Trophoblast cell (in vitro differentiated cells and primary cell): ENCODE measurements at regions not wholly inside any gene's neighbourhood (a gene's known extent, or its start where the extent isn't known, plus 50 kb on each side); places are given as distances from the start of the nearest gene placed in this dataset.

Experiments
- DNase-seq, 2 donors: peaks; one replicate each; pipeline ENCODE4 v3.0.0-alpha.2; 2016
- H2AFZ ChIP-seq: 2 replicates; pipeline ENCODE4 v1.6.1; 2013; ENCODE audit warnings: low read length, moderate library complexity, mild to moderate bottlenecking; ENCODE audit not compliant: insufficient read depth, poor library complexity
- H2AK5ac ChIP-seq: 2 replicates; pipeline ENCODE4 v1.6.1; 2013; ENCODE audit warnings: mild to moderate bottlenecking, low read length
- H2BK120ac ChIP-seq: 2 replicates; pipeline ENCODE4 v1.6.1; 2013; ENCODE audit warnings: low read length, mild to moderate bottlenecking, moderate library complexity; ENCODE audit not compliant: insufficient read depth, poor library complexity
- H2BK12ac ChIP-seq: 2 replicates; pipeline ENCODE4 v1.6.1; 2013; ENCODE audit warnings: mild to moderate bottlenecking, low read length, moderate library complexity
- H2BK5ac ChIP-seq: 2 replicates; pipeline ENCODE4 v1.6.1; 2013; ENCODE audit warnings: low read length, low read depth, moderate library complexity, mild to moderate bottlenecking; ENCODE audit not compliant: poor library complexity
- H3K14ac ChIP-seq: 2 replicates; pipeline ENCODE4 v1.6.1; 2013; ENCODE audit warnings: mild to moderate bottlenecking, low read length
- H3K18ac ChIP-seq: 2 replicates; pipeline ENCODE4 v1.6.1; 2013; ENCODE audit warnings: mild to moderate bottlenecking, low read length
- H3K23ac ChIP-seq: 2 replicates; pipeline ENCODE4 v1.6.1; 2013; ENCODE audit warnings: low read length
- H3K27ac ChIP-seq: 2 replicates; pipeline ENCODE4 v1.5.1; 2013; ENCODE audit warnings: low read depth, mild to moderate bottlenecking, inconsistent platforms, low read length, moderate library complexity
- H3K27me3 ChIP-seq: 2 replicates; pipeline ENCODE4 v1.6.1; 2013; ENCODE audit warnings: inconsistent platforms, mild to moderate bottlenecking, low read length, moderate library complexity; ENCODE audit not compliant: insufficient read depth
- H3K36me3 ChIP-seq, 2 experiments: 1 replicate in 1 of 2; 2 replicates in 1 of 2; pipeline ENCODE4 v1.6.1; 2013; ENCODE audit warnings: low read length in 2 of 2, mild to moderate bottlenecking in 2 of 2, moderate library complexity in 1 of 2; ENCODE audit not compliant: insufficient read depth in 2 of 2, control insufficient read depth in 1 of 2
- H3K4ac ChIP-seq: 2 replicates; pipeline ENCODE4 v1.6.1; 2013; ENCODE audit warnings: low read depth, mild to moderate bottlenecking, low read length, moderate library complexity
- H3K4me1 ChIP-seq, 2 experiments: 1 replicate in 1 of 2; 2 replicates in 1 of 2; pipeline ENCODE4 v1.6.1; 2013; ENCODE audit warnings: low read length in 2 of 2, mild to moderate bottlenecking in 2 of 2, moderate library complexity in 1 of 2; ENCODE audit not compliant: insufficient read depth in 2 of 2, control insufficient read depth in 1 of 2
- H3K4me2 ChIP-seq: 2 replicates; pipeline ENCODE4 v1.6.1; 2013; ENCODE audit warnings: inconsistent platforms, mild to moderate bottlenecking, low read length, moderate library complexity
- H3K4me3 ChIP-seq: 2 replicates; pipeline ENCODE4 v1.5.1; 2013; ENCODE audit warnings: mild to moderate bottlenecking, low read depth, low read length, inconsistent platforms
- H3K79me1 ChIP-seq: one replicate; pipeline ENCODE4 v1.6.1; 2013; ENCODE audit warnings: low read length
- H3K79me2 ChIP-seq: 2 replicates; pipeline ENCODE4 v1.6.1; 2013; ENCODE audit warnings: low read length, mild to moderate bottlenecking; ENCODE audit not compliant: control insufficient read depth, insufficient read depth, poor library complexity
- H3K9ac ChIP-seq: 2 replicates; pipeline ENCODE4 v1.6.1; 2013; ENCODE audit warnings: mild to moderate bottlenecking, low read length
- H3K9me3 ChIP-seq: 2 replicates; pipeline ENCODE4 v1.6.1; 2013; ENCODE audit warnings: low read depth, mild to moderate bottlenecking, control low read depth, inconsistent platforms, low read length; ENCODE audit not compliant: insufficient read depth
- H4K12ac ChIP-seq: 2 replicates; pipeline ENCODE4 v1.6.1; 2013; ENCODE audit warnings: low read depth, mild to moderate bottlenecking, low read length, moderate library complexity
- H4K8ac ChIP-seq: 2 replicates; pipeline ENCODE4 v1.6.1; 2013; ENCODE audit warnings: low read depth, mild to moderate bottlenecking, low read length, moderate library complexity
- H4K91ac ChIP-seq: one replicate; pipeline ENCODE4 v1.6.1; 2013; ENCODE audit warnings: low read depth, mild to moderate bottlenecking, low read length, moderate library complexity
- WGBS: extraction: QIAGEN DNeasy Blood & Tissue Kit; methylation state at CpG from one replicate; pipeline ENCODE4 v1.1.7; 2013; ENCODE audit warnings: missing lambda C conversion rate; ENCODE audit not compliant: insufficient read length, insufficient coverage; ENCODE audit errors: extremely low coverage; 5-methylcytosine and 5-hydroxymethylcytosine counted together

DNA sequence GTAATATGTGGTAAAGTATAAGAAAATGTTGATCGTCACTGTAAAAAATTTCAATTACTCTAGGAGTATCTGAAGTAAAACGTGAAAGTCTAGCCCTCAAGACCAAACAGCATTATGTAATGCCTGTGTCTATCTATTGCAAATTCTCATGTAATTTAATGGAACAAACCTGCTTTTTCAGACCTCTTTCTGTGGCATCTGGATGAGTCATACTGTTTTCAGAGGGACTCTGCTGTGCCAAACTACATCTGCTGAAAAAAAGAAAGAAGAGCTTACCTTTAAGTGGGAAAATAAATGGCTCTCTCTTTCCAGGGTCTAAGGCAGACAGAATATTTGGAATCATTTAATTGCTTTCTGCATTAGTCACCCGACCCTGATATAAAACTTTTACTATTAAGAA is 89.8 kb upstream of the ARMCX2 start:
- Histone ChIP-seq H3K18ac (no peak overlapping the region), H3K36me3 (no peaks in the 10 kb centered on the region), H3K4ac (no peak overlapping the region), H3K9ac (no peak overlapping the region), H3K4me3 (no peak overlapping the region), H4K8ac (no peak overlapping the region), H3K14ac (no peak overlapping the region), H2AK5ac (no peak overlapping the region), H2BK120ac (no peak overlapping the region), H2AFZ (no peak overlapping the region), H3K79me2 (no peaks in the 10 kb centered on the region), H3K4me1 (no peaks in the 10 kb centered on the region), H4K12ac (no peak overlapping the region), H3K9me3 (no peaks in the 10 kb centered on the region), H3K27ac (no peak overlapping the region), H3K23ac (no peak overlapping the region), H2BK12ac (no peak overlapping the region), H3K4me2 (no peak overlapping the region), H3K27me3 (no peaks in the 10 kb centered on the region), H4K91ac (no peak overlapping the region), H3K79me1 (no peaks in the 10 kb centered on the region), H2BK5ac (no peak overlapping the region)
- WGBS = no CpG with 5 or more reads among the region's 3 CpGs
- peak in 1 of 2 donors; percentile 27 for DNase-seq

DNA sequence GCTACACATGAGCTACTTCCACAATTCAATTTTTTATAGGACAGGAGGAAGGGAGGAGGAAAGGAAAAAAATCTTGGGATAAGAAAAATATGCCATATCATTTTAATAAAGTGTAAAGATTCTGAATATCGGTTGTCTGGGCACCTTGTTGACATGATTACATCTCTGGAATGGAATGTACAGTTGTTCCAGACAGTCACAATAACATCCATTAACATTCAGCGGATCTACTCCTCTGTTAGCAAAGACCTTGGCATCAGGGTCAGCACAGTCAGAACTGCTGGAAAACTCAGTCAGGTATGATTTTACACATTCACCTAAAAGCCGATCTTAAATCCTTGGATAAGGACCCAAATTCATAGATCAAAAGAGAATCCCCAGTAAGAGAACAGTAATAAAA is 85.4 kb upstream of the ARMCX2 start:
- Histone ChIP-seq H2BK12ac (no peak overlapping the region), H3K27me3 (no peaks in the 10 kb centered on the region), H3K27ac (no peak overlapping the region), H3K4me3 (no peak overlapping the region), H2BK5ac (no peak overlapping the region), H3K79me2 (no peaks in the 10 kb centered on the region), H4K8ac (no peak overlapping the region), H2AK5ac (no peak overlapping the region), H3K14ac (no peak overlapping the region), H3K79me1 (no peaks in the 10 kb centered on the region), H4K12ac (no peak overlapping the region), H3K4me1 (no peaks in the 10 kb centered on the region), H3K4ac (no peak overlapping the region), H2BK120ac (no peak overlapping the region), H4K91ac (no peak overlapping the region), H3K23ac (no peak overlapping the region), H3K18ac (no peak overlapping the region), H3K4me2 (no peak overlapping the region), H2AFZ (no peak overlapping the region), H3K36me3 (no peaks in the 10 kb centered on the region), H3K9me3 (no peaks in the 10 kb centered on the region), H3K9ac (no peak overlapping the region)
- no peak for DNase-seq
- WGBS = no CpG with 5 or more reads among the region's 3 CpGs

DNA sequence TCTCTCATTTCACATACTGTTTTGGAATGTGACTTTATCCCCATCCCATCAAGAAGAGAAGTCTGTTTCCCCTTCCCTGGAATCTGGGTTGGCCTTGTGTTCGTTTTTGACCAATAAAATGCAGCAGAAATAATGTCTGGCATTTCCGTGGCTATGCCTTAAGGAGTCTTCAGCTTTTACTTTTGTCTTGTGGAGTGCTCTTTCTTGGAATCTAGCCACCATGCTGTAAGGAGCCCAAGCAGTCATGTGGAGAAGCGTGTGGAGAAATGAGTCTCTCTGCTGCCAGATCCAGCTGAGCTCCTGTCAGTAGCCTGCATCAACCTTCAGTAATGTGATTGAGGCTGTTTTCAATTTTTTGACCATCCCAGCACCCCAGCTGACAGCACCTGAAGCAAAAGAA is 84.4 kb upstream of the ARMCX2 start:
- Histone ChIP-seq H3K9me3 (no peaks in the 10 kb centered on the region), H3K79me1 (no peaks in the 10 kb centered on the region), H3K23ac (no peak overlapping the region), H3K4me2 (no peak overlapping the region), H3K4ac (no peak overlapping the region), H3K36me3 (no peaks in the 10 kb centered on the region), H2BK5ac (no peak overlapping the region), H2AFZ (no peak overlapping the region), H2AK5ac (no peak overlapping the region), H3K18ac (no peak overlapping the region), H3K4me3 (no peak overlapping the region), H3K79me2 (no peaks in the 10 kb centered on the region), H4K91ac (no peak overlapping the region), H3K9ac (no peak overlapping the region), H3K27me3 (no peaks in the 10 kb centered on the region), H4K12ac (no peak overlapping the region), H2BK12ac (no peak overlapping the region), H3K14ac (no peak overlapping the region), H2BK120ac (no peak overlapping the region), H4K8ac (no peak overlapping the region), H3K4me1 (no peaks in the 10 kb centered on the region), H3K27ac (no peak overlapping the region)
- WGBS = no CpG with 5 or more reads among the region's 3 CpGs
- no peak for DNase-seq

DNA sequence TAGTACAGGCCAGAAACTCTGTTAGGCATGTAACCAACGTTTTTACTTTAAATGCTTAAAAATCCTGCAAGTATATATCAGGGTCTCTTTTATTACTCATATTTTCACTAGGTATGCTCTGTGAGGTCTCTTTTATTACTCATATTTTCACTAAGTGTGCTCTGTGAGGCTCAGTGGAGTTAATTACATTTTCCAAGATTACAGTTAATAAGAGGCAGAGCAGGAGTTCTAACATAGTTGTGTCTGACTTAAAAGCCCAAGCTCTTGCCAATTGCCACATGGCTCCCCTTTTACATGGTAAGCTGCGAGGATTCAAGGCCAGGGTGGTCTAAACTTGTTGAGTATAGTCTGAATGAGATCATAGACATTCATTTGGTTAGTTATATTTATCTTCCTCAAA is 81.0 kb upstream of the ARMCX2 start:
- Histone ChIP-seq H3K9me3 (no peaks in the 10 kb centered on the region), H4K91ac (no peak overlapping the region), H3K27ac (no peak overlapping the region), H4K8ac (no peak overlapping the region), H3K4me3 (no peak overlapping the region), H2AK5ac (no peak overlapping the region), H3K4me1 (no peaks in the 10 kb centered on the region), H3K79me1 (no peaks in the 10 kb centered on the region), H3K4me2 (no peak overlapping the region), H2BK120ac (no peak overlapping the region), H3K4ac (no peak overlapping the region), H2BK12ac (no peak overlapping the region), H3K9ac (no peak overlapping the region), H3K79me2 (no peaks in the 10 kb centered on the region), H3K27me3 (no peaks in the 10 kb centered on the region), H2BK5ac (no peak overlapping the region), H3K14ac (no peak overlapping the region), H3K36me3 (no peaks in the 10 kb centered on the region), H4K12ac (no peak overlapping the region), H3K23ac (no peak overlapping the region), H3K18ac (no peak overlapping the region), H2AFZ (no peak overlapping the region)
- no CpG with 5 or more reads among the region's 2 CpGs for WGBS
- no peak for DNase-seq
